SK-N-SH treated with all-trans-retinoic acid at 6 μM for 48 hours (cell line): ENCODE measurements at regions not wholly inside any gene's neighbourhood (a gene's known extent, or its start where the extent isn't known, plus 50 kb on each side); places are given as distances from the start of the nearest gene placed in this dataset.

Experiments
- CSRNP3 ChIP-seq: fragments of 250-450 bp; sonication (Bioruptor Pico); IDR thresholded peaks from 2 replicates; pipeline ENCODE4 v1.5.1; 2021; ENCODE audit warnings: mild to moderate bottlenecking, moderate library complexity
- GLIS3 ChIP-seq: fragments of 250-450 bp; sonication (Bioruptor Pico); IDR thresholded peaks from 2 replicates; pipeline ENCODE4 v1.5.0; 2020; ENCODE audit warnings: mild to moderate bottlenecking, moderate library complexity
- ISL1 ChIP-seq: fragments of 250-450 bp; sonication (Bioruptor Pico); IDR thresholded peaks from 2 replicates; pipeline ENCODE4 v2.1.2; 2022; ENCODE audit warnings: mild to moderate bottlenecking, moderate library complexity
- OSR1 ChIP-seq: fragments of 250-450 bp; sonication (Bioruptor Pico); IDR thresholded peaks from 2 replicates; pipeline ENCODE4 v1.8.0; 2022; ENCODE audit warnings: moderate library complexity, mild to moderate bottlenecking, inconsistent platforms
- PATZ1 ChIP-seq: fragments of 250-450 bp; sonication (Bioruptor Pico); IDR thresholded peaks from 2 replicates; pipeline ENCODE4 v1.8.0; 2020; ENCODE audit warnings: mild to moderate bottlenecking, moderate library complexity, borderline replicate concordance
- RARB ChIP-seq: fragments of 250-450 bp; sonication (Bioruptor Pico); IDR thresholded peaks from 2 replicates; pipeline ENCODE4 v1.8.0; 2021; ENCODE audit warnings: mild to moderate bottlenecking, moderate library complexity
- TOX ChIP-seq: fragments of 250-450 bp; sonication (Bioruptor Pico); IDR thresholded peaks from 2 replicates; pipeline ENCODE4 v1.8.0; 2021; ENCODE audit warnings: mild to moderate bottlenecking, moderate library complexity, borderline replicate concordance
- TSHZ2 ChIP-seq: fragments of 250-450 bp; sonication (Bioruptor Pico); IDR thresholded peaks from 2 replicates; pipeline ENCODE4 v1.5.0; 2020; ENCODE audit warnings: mild to moderate bottlenecking, moderate library complexity
- ZC3H10 ChIP-seq: fragments of 250-450 bp; sonication (Bioruptor Pico); IDR thresholded peaks from 2 replicates; pipeline ENCODE4 v1.5.1; 2021; ENCODE audit warnings: mild to moderate bottlenecking, moderate library complexity
- ZFP3 ChIP-seq: fragments of 250-450 bp; sonication (Bioruptor Pico); IDR thresholded peaks from 2 replicates; pipeline ENCODE4 v1.5.0; 2020; ENCODE audit warnings: mild to moderate bottlenecking, moderate library complexity
- ZFP30 ChIP-seq: fragments of 450-650 bp; formaldehyde crosslinking; IDR thresholded peaks from 2 replicates; pipeline ENCODE4 v1.5.0; 2022; ENCODE audit warnings: mild to moderate bottlenecking, moderate library complexity
- TF ChIP-seq, protein P1 (sequence below): fragments of 250-450 bp; sonication (Bioruptor Pico); IDR thresholded peaks from 2 replicates; pipeline ENCODE4 v1.8.0; 2021; ENCODE audit warnings: low read depth, mild to moderate bottlenecking, moderate library complexity, borderline replicate concordance
- TF ChIP-seq, protein P2 (sequence below): fragments of 250-450 bp; sonication (Bioruptor Pico); IDR thresholded peaks from 2 replicates; pipeline ENCODE4 v1.5.1; 2020; ENCODE audit warnings: low read depth, mild to moderate bottlenecking, moderate library complexity

DNA sequence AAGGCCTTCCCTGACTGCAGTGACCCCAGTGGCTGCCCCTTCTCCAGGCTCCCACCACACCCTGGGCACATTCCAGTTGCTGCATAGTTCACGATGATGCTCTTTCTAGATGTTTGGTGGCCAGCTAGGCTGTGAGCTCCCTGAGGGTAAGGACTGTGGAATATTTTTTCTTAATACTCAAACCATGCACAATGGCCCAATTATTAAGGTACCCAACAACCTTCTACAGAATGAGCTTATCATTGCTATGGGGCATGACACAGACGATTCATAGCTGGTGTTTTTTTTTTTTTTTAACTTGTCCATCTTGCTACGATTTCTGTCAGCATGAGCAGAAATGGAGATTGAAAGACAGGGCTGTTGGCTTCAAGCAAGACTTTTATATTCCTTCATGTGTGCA is 68.9 kb upstream of the CLDN14 start:
- TF ChIP-seq PATZ1 (CRISPR knock-in tag) = no peak
- TF ChIP-seq ZFP3 (CRISPR knock-in tag) = no peak
- no peak for TF ChIP-seq ZC3H10 (CRISPR knock-in tag)
- no peak for TF ChIP-seq ISL1 (CRISPR knock-in tag)
- no peak for TF ChIP-seq RARB (CRISPR knock-in tag)
- no peak for TF ChIP-seq TOX (CRISPR knock-in tag)
- TF ChIP-seq, protein P1, sequence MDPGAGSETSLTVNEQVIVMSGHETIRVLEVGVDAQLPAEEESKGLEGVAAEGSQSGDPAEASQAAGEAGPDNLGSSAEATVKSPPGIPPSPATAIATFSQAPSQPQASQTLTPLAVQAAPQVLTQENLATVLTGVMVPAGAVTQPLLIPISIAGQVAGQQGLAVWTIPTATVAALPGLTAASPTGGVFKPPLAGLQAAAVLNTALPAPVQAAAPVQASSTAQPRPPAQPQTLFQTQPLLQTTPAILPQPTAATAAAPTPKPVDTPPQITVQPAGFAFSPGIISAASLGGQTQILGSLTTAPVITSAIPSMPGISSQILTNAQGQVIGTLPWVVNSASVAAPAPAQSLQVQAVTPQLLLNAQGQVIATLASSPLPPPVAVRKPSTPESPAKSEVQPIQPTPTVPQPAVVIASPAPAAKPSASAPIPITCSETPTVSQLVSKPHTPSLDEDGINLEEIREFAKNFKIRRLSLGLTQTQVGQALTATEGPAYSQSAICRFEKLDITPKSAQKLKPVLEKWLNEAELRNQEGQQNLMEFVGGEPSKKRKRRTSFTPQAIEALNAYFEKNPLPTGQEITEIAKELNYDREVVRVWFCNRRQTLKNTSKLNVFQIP (CRISPR knock-in tag) = no peak
- TF ChIP-seq TSHZ2 (CRISPR knock-in tag) = no peak
- TF ChIP-seq OSR1 = no peak
- no peak for TF ChIP-seq CSRNP3 (CRISPR knock-in tag)
- TF ChIP-seq GLIS3 = no peak
- TF ChIP-seq, protein P2, sequence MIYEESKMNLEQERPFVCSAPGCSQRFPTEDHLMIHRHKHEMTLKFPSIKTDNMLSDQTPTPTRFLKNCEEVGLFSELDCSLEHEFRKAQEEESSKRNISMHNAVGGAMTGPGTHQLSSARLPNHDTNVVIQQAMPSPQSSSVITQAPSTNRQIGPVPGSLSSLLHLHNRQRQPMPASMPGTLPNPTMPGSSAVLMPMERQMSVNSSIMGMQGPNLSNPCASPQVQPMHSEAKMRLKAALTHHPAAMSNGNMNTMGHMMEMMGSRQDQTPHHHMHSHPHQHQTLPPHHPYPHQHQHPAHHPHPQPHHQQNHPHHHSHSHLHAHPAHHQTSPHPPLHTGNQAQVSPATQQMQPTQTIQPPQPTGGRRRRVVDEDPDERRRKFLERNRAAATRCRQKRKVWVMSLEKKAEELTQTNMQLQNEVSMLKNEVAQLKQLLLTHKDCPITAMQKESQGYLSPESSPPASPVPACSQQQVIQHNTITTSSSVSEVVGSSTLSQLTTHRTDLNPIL (CRISPR knock-in tag) = no peak
- TF ChIP-seq ZFP30 = no peak
